SH-SY5Y (cell line): ENCODE measurements at regions not wholly inside any gene's neighbourhood (a gene's known extent, or its start where the extent isn't known, plus 50 kb on each side); places are given as distances from the start of the nearest gene placed in this dataset.

Source experiments
- GATA2 ChIP-seq: IDR thresholded peaks from 2 replicates; pipeline ENCODE4 v1.6.1; 2011; ENCODE audit warnings: mild to moderate bottlenecking, low read depth, low read length
- GATA3 ChIP-seq: IDR thresholded peaks from 2 replicates; pipeline ENCODE4 v1.6.1; 2011; ENCODE audit warnings: low read depth, mild to moderate bottlenecking, low read length, moderate library complexity

GRCh38 chr14:103258211-103258610 is 75.8 kb upstream of the EIF5 start:
- TF ChIP-seq GATA3 (no peak), GATA2 (no peak)

- no peak for TF ChIP-seq GATA3
These were observed 74.9 kb upstream of the EIF5 start for GRCh38 chr14:103259184-103259583.

GRCh38 chr14:103259801-103260628 is 74.0 kb upstream of the EIF5 start:
- no peak for TF ChIP-seq GATA3
- TF ChIP-seq GATA2, result no peak

- TF ChIP-seq GATA2 (no peak), GATA3 (no peak)
These were observed 73.4 kb upstream of the EIF5 start for GRCh38 chr14:103260629-103261124.

- TF ChIP-seq GATA2, result no peak
- no peak for TF ChIP-seq GATA3
These were observed 66.7 kb upstream of the EIF5 start for GRCh38 chr14:103267226-103267910.

GRCh38 chr14:103271189-103271588 is 62.8 kb upstream of the EIF5 start:
- TF ChIP-seq GATA2 (no peak), GATA3 (no peak)

- no peak for TF ChIP-seq GATA2
- TF ChIP-seq GATA3, result no peak
These were observed 60.8 kb upstream of the EIF5 start for GRCh38 chr14:103273145-103273744.

- no peak for TF ChIP-seq GATA2
- no peak for TF ChIP-seq GATA3
These were observed 60.1 kb upstream of the EIF5 start for GRCh38 chr14:103273745-103274615.

- TF ChIP-seq GATA3 (no peak), GATA2 (no peak)
These were observed 59.0 kb upstream of the EIF5 start for GRCh38 chr14:103275000-103275399.

GRCh38 chr14:103277931-103278330 is 56.1 kb upstream of the EIF5 start:
- TF ChIP-seq GATA2 (no peak), GATA3 (no peak)

GRCh38 chr14:103279142-103280025 is 54.7 kb upstream of the EIF5 start:
- TF ChIP-seq GATA3, result no peak
- no peak for TF ChIP-seq GATA2

GRCh38 chr14:103280278-103280928 is 53.6 kb upstream of the EIF5 start:
- TF ChIP-seq GATA2, result no peak
- TF ChIP-seq GATA3, result no peak
